ENCODE measurements at regions not wholly inside any gene's neighbourhood (a gene's known extent, or its start where the extent isn't known, plus 50 kb on each side); places are given as distances from the start of the nearest gene placed in this dataset.

DNA sequence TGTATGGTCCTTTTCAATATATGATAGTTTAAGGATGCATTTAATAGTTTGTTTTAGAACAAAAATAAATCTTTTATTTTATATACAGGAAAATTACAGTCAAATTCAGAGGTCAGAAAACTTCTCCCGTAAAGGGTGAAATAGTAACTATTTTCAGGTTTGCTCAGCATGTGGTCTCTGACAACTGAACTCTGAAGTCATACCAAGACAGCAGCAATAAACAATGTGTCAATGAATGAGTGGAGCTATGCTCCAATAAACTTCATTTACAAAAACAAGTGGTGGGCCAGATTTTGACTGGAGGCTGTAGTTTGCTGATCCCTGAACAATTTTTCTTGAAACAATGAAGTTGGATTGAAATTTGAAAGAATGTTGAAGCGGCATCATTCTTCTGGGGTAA lies 123.6 kb downstream of the ZNF248 start:
- no peak for ATAC-seq
- H3K27ac ChIP-seq (ENCODE audit: extremely low read length, insufficient read depth, low read length) = no peak overlapping the region
- no peaks in the 10 kb centered on the region for H3K36me3 ChIP-seq (replicated peaks in 1 of 2; ENCODE audit: control insufficient read depth in 1 of 2, insufficient read depth in 2 of 2, low read length in 2 of 2)
- no peak overlapping the region for H2AFZ ChIP-seq (ENCODE audit: low read length)
- BruUV-seq (replicated peaks) = no TSS peak
- no peak for DNase-seq (ENCODE audit: low spot score)
- H3K9me3 ChIP-seq (ENCODE audit: low read length) = no peaks in the 10 kb centered on the region
- intact Hi-C loops (cut with micrococcal nuclease; ENCODE audit: unreplicated experiment) = no loop called here
- TF ChIP-seq MATR3 (CRISPR knock-in tag; IDR thresholded peaks at IDR 0.05) = no peak
- no peak for TF ChIP-seq ISL2 (CRISPR knock-in tag; IDR thresholded peaks at IDR 0.05)
- no peak for TF ChIP-seq ZIK1 (CRISPR knock-in tag; IDR thresholded peaks at IDR 0.05; ENCODE audit: borderline replicate concordance, low read depth)
- TF ChIP-seq HOXA5 (CRISPR knock-in tag; IDR thresholded peaks at IDR 0.05) = no peak
- TF ChIP-seq SMAD1 (CRISPR knock-in tag; IDR thresholded peaks at IDR 0.05; ENCODE audit: borderline replicate concordance, low read depth) = no peak
- no peak for TF ChIP-seq HCFC1 (IDR thresholded peaks at IDR 0.05; ENCODE audit: low read depth, low read length)
- TF ChIP-seq MXI1 (IDR thresholded peaks at IDR 0.05; ENCODE audit: borderline replicate concordance, low read depth, low read length) = no peak
- TF ChIP-seq, protein P1, sequence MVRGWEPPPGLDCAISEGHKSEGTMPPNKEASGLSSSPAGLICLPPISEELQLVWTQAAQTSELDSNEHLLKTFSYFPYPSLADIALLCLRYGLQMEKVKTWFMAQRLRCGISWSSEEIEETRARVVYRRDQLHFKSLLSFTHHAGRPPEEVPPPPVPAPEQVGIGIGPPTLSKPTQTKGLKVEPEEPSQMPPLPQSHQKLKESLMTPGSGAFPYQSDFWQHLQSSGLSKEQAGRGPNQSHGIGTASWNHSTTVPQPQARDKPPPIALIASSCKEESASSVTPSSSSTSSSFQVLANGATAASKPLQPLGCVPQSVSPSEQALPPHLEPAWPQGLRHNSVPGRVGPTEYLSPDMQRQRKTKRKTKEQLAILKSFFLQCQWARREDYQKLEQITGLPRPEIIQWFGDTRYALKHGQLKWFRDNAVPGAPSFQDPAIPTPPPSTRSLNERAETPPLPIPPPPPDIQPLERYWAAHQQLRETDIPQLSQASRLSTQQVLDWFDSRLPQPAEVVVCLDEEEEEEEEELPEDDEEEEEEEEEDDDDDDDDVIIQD (CRISPR knock-in tag; IDR thresholded peaks at IDR 0.05; ENCODE audit: low read depth) = no peak
- ChIA-PET POLR2A (interaction anchor here (1.1 kb wide), 1 partner anchor 21 kb away, joined by 6 read pairs; no protein-coding TSS in a partner anchor), CTCF (ENCODE audit: low intra/inter-chr PET ratio, low total read pairs) (no interaction called here)
- no peak overlapping the region for H3K4me2 ChIP-seq (ENCODE audit: low read depth, low read length)
- H3K27me3 ChIP-seq (ENCODE audit: control insufficient read depth in 1 of 2, insufficient read depth in 2 of 2, low read length in 2 of 2) = no peaks in the 10 kb centered on the region
- WGBS (ENCODE audit: low lambda C conversion rate) = 67% methylated on average over 2 of the region's 2 CpGs
- no peaks in the 10 kb centered on the region for H3K79me2 ChIP-seq (ENCODE audit: insufficient read depth, low read length)
- FAIRE-seq = no peak
- peaks cover 17% of the 10 kb centered on the region for H3K4me1 ChIP-seq (ENCODE audit: insufficient read depth, low read length)
- no peak overlapping the region for H3K4me3 ChIP-seq (replicated peaks in 1 of 3; ENCODE audit: insufficient read depth in 1 of 3, low read depth in 2 of 3, low read length in 3 of 3)
- H3K9ac ChIP-seq (ENCODE audit: insufficient read depth, low read depth, low read length) = no peak overlapping the region
- no peaks in the 10 kb centered on the region for H4K20me1 ChIP-seq (ENCODE audit: insufficient read depth, low read length)
- in situ Hi-C loops (cut with HindIII; ENCODE audit: extremely low pct_ligation_motif_present, low pct_unique_long_range_greater_than_20kb) = no loop called here

DNA sequence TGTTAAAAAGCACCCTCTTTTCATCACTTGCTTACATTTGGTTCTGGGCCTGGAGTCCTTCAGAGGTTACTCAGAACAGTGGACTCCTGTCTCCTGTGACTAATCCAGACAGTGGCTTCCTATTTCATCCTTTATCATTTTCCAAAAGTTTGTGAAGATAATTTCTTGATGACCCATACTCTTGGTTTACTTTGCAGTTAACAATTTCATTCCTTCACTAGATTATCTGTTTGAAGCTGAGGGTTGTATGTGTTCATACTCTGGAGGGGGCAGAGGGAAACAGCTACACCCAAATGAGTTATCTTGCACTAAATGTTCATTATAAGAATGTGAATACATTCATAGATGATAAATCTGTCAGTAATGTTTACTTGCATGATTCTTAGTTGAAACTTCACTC lies 124.7 kb downstream of the ZNF248 start:
- TF ChIP-seq, protein P2, sequence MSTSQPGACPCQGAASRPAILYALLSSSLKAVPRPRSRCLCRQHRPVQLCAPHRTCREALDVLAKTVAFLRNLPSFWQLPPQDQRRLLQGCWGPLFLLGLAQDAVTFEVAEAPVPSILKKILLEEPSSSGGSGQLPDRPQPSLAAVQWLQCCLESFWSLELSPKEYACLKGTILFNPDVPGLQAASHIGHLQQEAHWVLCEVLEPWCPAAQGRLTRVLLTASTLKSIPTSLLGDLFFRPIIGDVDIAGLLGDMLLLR (CRISPR knock-in tag; IDR thresholded peaks at IDR 0.05) = no peak
- TF ChIP-seq ZNF605 (CRISPR knock-in tag; IDR thresholded peaks at IDR 0.05) = no peak
- no peak overlapping the region for H2AFZ ChIP-seq (ENCODE audit: low read length)
- in situ Hi-C loops (cut with HindIII; ENCODE audit: extremely low pct_ligation_motif_present, low pct_unique_long_range_greater_than_20kb) (no loop called here), intact Hi-C loops (cut with micrococcal nuclease; ENCODE audit: unreplicated experiment) (no loop called here)
- H3K4me1 ChIP-seq (ENCODE audit: insufficient read depth, low read length) = peaks cover 17% of the 10 kb centered on the region
- ATAC-seq (no peak), FAIRE-seq (no peak), DNase-seq (ENCODE audit: low spot score) (peak; percentile 21)
- H3K4me3 ChIP-seq (replicated peaks in 1 of 3; ENCODE audit: insufficient read depth in 1 of 3, low read depth in 2 of 3, low read length in 3 of 3) = no peak overlapping the region
- no peaks in the 10 kb centered on the region for H3K36me3 ChIP-seq (replicated peaks in 1 of 2; ENCODE audit: control insufficient read depth in 1 of 2, insufficient read depth in 2 of 2, low read length in 2 of 2)
- H3K9me3 ChIP-seq (ENCODE audit: low read length) = no peaks in the 10 kb centered on the region
- no peaks in the 10 kb centered on the region for H4K20me1 ChIP-seq (ENCODE audit: insufficient read depth, low read length)
- no TSS peak for BruUV-seq (replicated peaks)
- H3K4me2 ChIP-seq (ENCODE audit: low read depth, low read length) = no peak overlapping the region
- no peaks in the 10 kb centered on the region for H3K27me3 ChIP-seq (ENCODE audit: control insufficient read depth in 1 of 2, insufficient read depth in 2 of 2, low read length in 2 of 2)
- H3K9ac ChIP-seq (ENCODE audit: insufficient read depth, low read depth, low read length) = no peak overlapping the region
- CTCF ChIA-PET (ENCODE audit: low intra/inter-chr PET ratio, low total read pairs) = no interaction called here
- POLR2A ChIA-PET = no interaction called here
- no peak overlapping the region for H3K27ac ChIP-seq (ENCODE audit: extremely low read length, insufficient read depth, low read length)
- H3K79me2 ChIP-seq (ENCODE audit: insufficient read depth, low read length) = no peaks in the 10 kb centered on the region

Data from HepG2 (cell line).